ENCODE measurements at regions not wholly inside any gene's neighbourhood (a gene's known extent, or its start where the extent isn't known, plus 50 kb on each side); places are given as distances from the start of the nearest gene placed in this dataset.

- TF ChIP-seq CTCF (IDR thresholded peaks at IDR 0.05; ENCODE audit: borderline replicate concordance, extremely low read depth, low read length, poor library complexity, severe bottlenecking): no peak
- TF ChIP-seq EZH2 (IDR thresholded peaks at IDR 0.05; ENCODE audit: borderline replicate concordance, low read depth, low read length, severe bottlenecking): no peak
Observed at GRCh38 chr21:28699186-28699585, 293.5 kb downstream of the LTN1 start.
